HCT116 (cell line): ENCODE measurements at regions not wholly inside any gene's neighbourhood (a gene's known extent, or its start where the extent isn't known, plus 50 kb on each side); places are given as distances from the start of the nearest gene placed in this dataset.

Experiments used
- ATAC-seq: fragments of 200-7000 bp; cut with Tn5 transposase; 2 replicates; pipeline ENCODE4 v1.9.1; 2020; ENCODE audit warnings: mild to moderate bottlenecking, moderate library complexity
- BruUV-seq: library from RNA; stranded (reverse); fragments of 400-500 nt; replicated peaks from 2 replicates; lab custom pipeline; 2021; lab: Mats Ljungman, UMichigan
- CTCF ChIA-PET: fragments of 300-600 bp; sonication (Branson Sonifier 250); formaldehyde crosslinking; loops from one replicate; lab custom pipeline; 2021; ENCODE audit warnings: antibody characterized with exemption; lab: Charles Lee
- POLR2A ChIA-PET: fragments of 300-600, 350-600 bp; sonication (Branson Sonifier 250); formaldehyde crosslinking; loops from one replicate; lab custom pipeline; 2021; ENCODE audit warnings: antibody characterized with exemption; lab: Charles Lee
- RAD21 ChIA-PET, 2 experiments: fragments of 300-600 bp; sonication (Branson Sonifier 250); formaldehyde crosslinking; loops; one replicate each; lab custom pipeline; 2023; ENCODE audit warnings: low total read pairs in 2 of 2; ENCODE audit not compliant: uncharacterized antibody in 2 of 2, unreplicated experiment in 2 of 2, low non-redundant PET in 1 of 2; lab: Charles Lee
- DNase-seq: peaks from one replicate; pipeline ENCODE4 v3.0.0-alpha.2; 2010; ENCODE audit warnings: low read depth, low spot score
- H2AFZ ChIP-seq: fragments of 200-600 bp; shearing (Covaris generic), sonication (generic); 2 replicates; pipeline ENCODE4 v1.6.1; 2017; ENCODE audit warnings: low read depth, mixed run types, mixed read lengths, antibody characterized with exemption, low read length; ENCODE audit not compliant: poor library complexity, severe bottlenecking
- H3K27ac ChIP-seq: 2 replicates; pipeline ENCODE4 v1.5.1; 2012; ENCODE audit warnings: low read depth, low read length
- H3K27me3 ChIP-seq: fragments of 200-600 bp; sonication (generic); 2 replicates; pipeline ENCODE4 v1.6.1; 2016; ENCODE audit warnings: mixed run types, low read length, mixed read lengths; ENCODE audit not compliant: insufficient read depth
- H3K36me3 ChIP-seq, 2 experiments: fragments of 200-500 bp in 1 of 2; fragments of 200-600 bp in 1 of 2; sonication (Bioruptor generic) in 1 of 2; sonication (generic) in 1 of 2; 2 replicates each; pipeline versions ENCODE4 v1.5.1 to v1.6.1; 2014 to 2016; ENCODE audit warnings: low read length in 2 of 2, inconsistent platforms in 1 of 2, mixed read lengths in 1 of 2, mixed run types in 1 of 2; ENCODE audit not compliant: insufficient read depth in 2 of 2, control insufficient read depth in 1 of 2
- H3K4me1 ChIP-seq, 2 experiments: fragments of 200-600 bp in 1 of 2; sonication (generic) in 1 of 2; 2 replicates each; pipeline versions ENCODE4 v1.5.1 to v1.6.1; 2012 to 2017; ENCODE audit warnings: low read length in 2 of 2, inconsistent platforms in 1 of 2, mild to moderate bottlenecking in 1 of 2, mixed read lengths in 1 of 2, mixed run types in 1 of 2, moderate library complexity in 1 of 2; ENCODE audit not compliant: insufficient read depth in 2 of 2, control insufficient read depth in 1 of 2
- H3K4me2 ChIP-seq: fragments of 200-600 bp; sonication (generic); 2 replicates; pipeline ENCODE4 v1.6.1; 2017; ENCODE audit warnings: mixed run types, low read length, mixed read lengths
- H3K4me3 ChIP-seq, 2 experiments: fragments of 200-600 bp in 1 of 2; sonication (generic) in 1 of 2; replicated peaks in 1 of 2; 2 replicates each; pipeline ENCODE4 v1.5.1; 2011 to 2016; ENCODE audit warnings: low read length in 2 of 2, control low read depth in 1 of 2, low read depth in 1 of 2, mild to moderate bottlenecking in 1 of 2, mixed read lengths in 1 of 2, mixed run types in 1 of 2
- H3K79me2 ChIP-seq: fragments of 200-600 bp; sonication (generic); 2 replicates; pipeline ENCODE4 v1.6.1; 2017; ENCODE audit warnings: mild to moderate bottlenecking, mixed run types, low read length, moderate library complexity, mixed read lengths; ENCODE audit not compliant: insufficient read depth
- H3K9ac ChIP-seq: fragments of 200-600 bp; sonication (generic); 2 replicates; pipeline ENCODE4 v1.6.1; 2016; ENCODE audit warnings: low read length, mixed read lengths
- H3K9me2 ChIP-seq: fragments of 200-600 bp; sonication (generic), shearing (Covaris generic); 2 replicates; pipeline ENCODE4 v1.6.1; 2017; ENCODE audit warnings: mixed run types, mild to moderate bottlenecking, moderate library complexity; ENCODE audit not compliant: insufficient read depth
- H3K9me3 ChIP-seq, 2 experiments: fragments of 200-500 bp in 1 of 2; fragments of 200-600 bp in 1 of 2; sonication (Bioruptor generic) in 1 of 2; sonication (generic) in 1 of 2; 2 replicates each; pipeline ENCODE4 v1.6.1; 2014 to 2017; ENCODE audit warnings: low read length in 2 of 2, mixed read lengths in 2 of 2, inconsistent platforms in 1 of 2, low read depth in 1 of 2, mild to moderate bottlenecking in 1 of 2, mixed run types in 1 of 2, moderate library complexity in 1 of 2; ENCODE audit not compliant: control insufficient read depth in 1 of 2, insufficient read depth in 1 of 2
- H4K20me1 ChIP-seq: fragments of 200-600 bp; sonication (generic), shearing (Covaris generic); 2 replicates; pipeline ENCODE4 v1.6.1; 2017; ENCODE audit warnings: mixed run types, mild to moderate bottlenecking, moderate library complexity; ENCODE audit not compliant: insufficient read depth
- EGR1 ChIP-seq: IDR thresholded peaks from 2 replicates; pipeline ENCODE4 v1.6.1; 2012; ENCODE audit warnings: low read depth
- ELF1 ChIP-seq: IDR thresholded peaks from 2 replicates; pipeline ENCODE4 v1.6.1; 2012; ENCODE audit warnings: low read depth, borderline replicate concordance
- EZH2 ChIP-seq: fragments of 200-600 bp; sonication (generic); IDR thresholded peaks from 2 replicates; pipeline ENCODE4 v1.6.1; 2017; ENCODE audit warnings: antibody characterized with exemption, mixed run types
- FOSL1 ChIP-seq: IDR thresholded peaks from 2 replicates; pipeline ENCODE4 v1.6.1; 2012; ENCODE audit warnings: low read depth
- POLR2A ChIP-seq: IDR thresholded peaks from 2 replicates; pipeline ENCODE4 v1.7.0; 2011; ENCODE audit warnings: borderline replicate concordance; ENCODE audit not compliant: insufficient read depth, insufficient read length; ENCODE audit errors: extremely low read depth
- POLR2AphosphoS5 ChIP-seq: IDR thresholded peaks from 2 replicates; pipeline ENCODE4 v1.6.1; 2011; ENCODE audit warnings: mild to moderate bottlenecking, low read depth, low read length, moderate library complexity
- RAD21 ChIP-seq: IDR thresholded peaks from 2 replicates; pipeline ENCODE4 v1.6.1; 2012; ENCODE audit warnings: low read depth, mild to moderate bottlenecking
- SIN3A ChIP-seq: IDR thresholded peaks from 2 replicates; pipeline ENCODE4 v1.6.1; 2012; ENCODE audit warnings: low read depth
- SRF ChIP-seq: IDR thresholded peaks from 2 replicates; pipeline ENCODE4 v1.6.1; 2012; ENCODE audit warnings: low read depth
- TCF7L2 ChIP-seq: IDR thresholded peaks from 2 replicates; pipeline ENCODE4 v1.7.0; 2011; ENCODE audit warnings: borderline replicate concordance, inconsistent platforms; ENCODE audit not compliant: insufficient read depth, insufficient read length; ENCODE audit errors: extremely low read depth
- ZBTB33 ChIP-seq: IDR thresholded peaks from 2 replicates; pipeline ENCODE4 v1.6.1; 2011; ENCODE audit warnings: mild to moderate bottlenecking, low read length, moderate library complexity; ENCODE audit not compliant: insufficient replicate concordance; ENCODE audit errors: extremely low read depth
- ZNF274 ChIP-seq: fragments of 200-500 bp; sonication (Bioruptor generic); IDR thresholded peaks from 2 replicates; pipeline ENCODE4 v1.6.1; 2014; ENCODE audit warnings: mild to moderate bottlenecking, low read depth, low read length, inconsistent platforms
- intact Hi-C: fragments of 100-400 bp; cut with micrococcal nuclease; formaldehyde crosslinking; loops from 2 replicates; pipeline ENCODE4 v1.10.0; 2022
- TF ChIP-seq, protein P1 (sequence below), 3 experiments: fragments of 200-600 bp in 1 of 3; sonication (generic) in 1 of 3; IDR thresholded peaks in 2 of 3; conservative IDR thresholded peaks in 1 of 3; 2 replicates each; pipeline ENCODE4 v1.5.1; 2012 to 2017; ENCODE audit warnings: low read depth in 2 of 3, low read length in 2 of 3, antibody characterized with exemption in 1 of 3, borderline replicate concordance in 1 of 3, control low read depth in 1 of 3, mild to moderate bottlenecking in 1 of 3, mixed read lengths in 1 of 3, mixed run types in 1 of 3, moderate library complexity in 1 of 3; ENCODE audit not compliant: insufficient read depth in 1 of 3
- TF ChIP-seq, protein P2 (sequence below): IDR thresholded peaks from 2 replicates; pipeline ENCODE4 v1.6.1; 2012

DNA sequence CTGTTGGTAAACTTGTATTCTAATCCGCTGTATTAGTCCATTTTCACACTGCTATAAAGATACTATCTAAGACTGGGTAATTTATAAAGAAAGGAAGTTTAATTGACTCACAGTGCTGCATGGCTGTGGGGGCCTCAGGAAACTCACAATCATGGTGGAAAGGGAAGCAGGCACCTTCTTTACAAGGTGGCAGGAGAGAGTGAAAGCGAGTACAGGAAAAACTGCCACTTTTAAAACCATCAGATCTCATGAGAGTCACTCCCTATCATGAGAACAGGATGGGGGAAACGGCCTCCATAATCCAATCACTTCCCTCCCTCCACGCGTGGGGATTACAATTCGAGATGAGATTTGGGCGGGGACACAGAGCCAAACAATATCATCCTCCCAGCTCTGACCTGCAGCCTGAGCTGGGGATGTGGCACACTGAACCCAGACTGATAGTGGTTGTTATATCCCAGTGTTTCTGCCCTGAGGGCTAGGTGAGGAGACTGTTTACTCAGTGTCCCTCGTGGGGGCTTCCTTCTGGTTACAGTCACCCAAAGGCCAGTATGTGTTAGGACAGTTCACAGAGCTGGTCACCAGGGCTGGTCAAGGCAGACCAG, 488.3 kb downstream of the KDM4C start:
- no peaks in the 10 kb centered on the region for H3K27me3 ChIP-seq
- CTCF ChIA-PET = no interaction called here
- no peak for ATAC-seq

More for the DNA sequence above, 488.3 kb downstream of the KDM4C start:
- no peak overlapping the region for H3K4me2 ChIP-seq
- TF ChIP-seq EGR1 (no peak), ZBTB33 (no peak), RAD21 (no peak), TCF7L2 (no peak), EZH2 (no peak), POLR2A (no peak), SRF (no peak), ELF1 (no peak), POLR2AphosphoS5 (no peak), SIN3A (no peak), ZNF274 (no peak), FOSL1 (no peak)
- TF ChIP-seq, protein P1, sequence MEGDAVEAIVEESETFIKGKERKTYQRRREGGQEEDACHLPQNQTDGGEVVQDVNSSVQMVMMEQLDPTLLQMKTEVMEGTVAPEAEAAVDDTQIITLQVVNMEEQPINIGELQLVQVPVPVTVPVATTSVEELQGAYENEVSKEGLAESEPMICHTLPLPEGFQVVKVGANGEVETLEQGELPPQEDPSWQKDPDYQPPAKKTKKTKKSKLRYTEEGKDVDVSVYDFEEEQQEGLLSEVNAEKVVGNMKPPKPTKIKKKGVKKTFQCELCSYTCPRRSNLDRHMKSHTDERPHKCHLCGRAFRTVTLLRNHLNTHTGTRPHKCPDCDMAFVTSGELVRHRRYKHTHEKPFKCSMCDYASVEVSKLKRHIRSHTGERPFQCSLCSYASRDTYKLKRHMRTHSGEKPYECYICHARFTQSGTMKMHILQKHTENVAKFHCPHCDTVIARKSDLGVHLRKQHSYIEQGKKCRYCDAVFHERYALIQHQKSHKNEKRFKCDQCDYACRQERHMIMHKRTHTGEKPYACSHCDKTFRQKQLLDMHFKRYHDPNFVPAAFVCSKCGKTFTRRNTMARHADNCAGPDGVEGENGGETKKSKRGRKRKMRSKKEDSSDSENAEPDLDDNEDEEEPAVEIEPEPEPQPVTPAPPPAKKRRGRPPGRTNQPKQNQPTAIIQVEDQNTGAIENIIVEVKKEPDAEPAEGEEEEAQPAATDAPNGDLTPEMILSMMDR (IDR thresholded peaks at IDR 0.05 in 2 of 3, conservative IDR thresholded peaks at IDR 0.05 in 1 of 3; ENCODE audit: borderline replicate concordance in 1 of 3, insufficient read depth in 1 of 3, low read depth in 2 of 3, low read length in 2 of 3) = no peak
- TF ChIP-seq, protein P2, sequence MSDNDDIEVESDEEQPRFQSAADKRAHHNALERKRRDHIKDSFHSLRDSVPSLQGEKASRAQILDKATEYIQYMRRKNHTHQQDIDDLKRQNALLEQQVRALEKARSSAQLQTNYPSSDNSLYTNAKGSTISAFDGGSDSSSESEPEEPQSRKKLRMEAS = no peak
- TF ChIP-seq, all 23 proteins: peak for 0
- ChIA-PET POLR2A (no interaction called here), RAD21 (no interaction called here)
- no peak for DNase-seq
- Histone ChIP-seq H3K27ac (no peak overlapping the region), H3K4me3 (no peak overlapping the region), H3K9me3 (no peaks in the 10 kb centered on the region), H3K9ac (no peak overlapping the region), H2AFZ (no peak overlapping the region), H4K20me1 (no peaks in the 10 kb centered on the region), H3K36me3 (no peaks in the 10 kb centered on the region), H3K4me1 (no peaks in the 10 kb centered on the region), H3K79me2 (no peaks in the 10 kb centered on the region), H3K9me2 (no peaks in the 10 kb centered on the region)
- no TSS peak for BruUV-seq
- intact Hi-C loops = no loop called here
